Caco-2 (cell line): ENCODE measurements at regions not wholly inside any gene's neighbourhood (a gene's known extent, or its start where the extent isn't known, plus 50 kb on each side); places are given as distances from the start of the nearest gene placed in this dataset.

ENCODE experiments used
- BruUV-seq: library from RNA; stranded (reverse); fragments of 400-500 nt; replicated peaks from 2 replicates; lab custom pipeline; 2021; lab: Mats Ljungman, UMichigan
- CTCF ChIA-PET: fragments of 300-600 bp; sonication (Branson Sonifier 250); formaldehyde crosslinking; loops from one replicate; lab custom pipeline; 2022; ENCODE audit warnings: antibody characterized with exemption; lab: Charles Lee
- POLR2A ChIA-PET: fragments of 300-600 bp; sonication (Branson Sonifier 250); formaldehyde crosslinking; loops from one replicate; lab custom pipeline; 2022; ENCODE audit warnings: antibody characterized with exemption; lab: Charles Lee
- DNase-seq, 2 experiments: peaks; one replicate each; pipeline versions ENCODE4 v3.0.0 to v3.0.0-alpha.2; 2020 to 2022
- H3K27me3 ChIP-seq: replicated peaks from 2 replicates; pipeline ENCODE4 v1.6.0; 2011; ENCODE audit warnings: low read length; ENCODE audit not compliant: control insufficient read depth, insufficient read depth
- H3K36me3 ChIP-seq: 2 replicates; pipeline ENCODE4 v1.5.1; 2011; ENCODE audit warnings: low read length; ENCODE audit not compliant: control insufficient read depth, insufficient read depth
- H3K4me1 ChIP-seq: fragments of 250-450 bp; sonication (Bioruptor Pico); 2 replicates; pipeline ENCODE4 v1.5.1; 2020; ENCODE audit warnings: mild to moderate bottlenecking
- H3K4me3 ChIP-seq: 2 replicates; pipeline ENCODE4 v1.5.1; 2011; ENCODE audit warnings: low read depth, mild to moderate bottlenecking, control low read depth, low read length
- H3K9me3 ChIP-seq: fragments of 250-450 bp; sonication (Bioruptor Pico); 2 replicates; pipeline ENCODE4 v1.5.1; 2020; ENCODE audit warnings: mild to moderate bottlenecking, moderate library complexity
- H3K27ac Mint-ChIP-seq: one replicate; pipeline ENCODE4 v1.8.0; 2022; ENCODE audit warnings: mixed read lengths; ENCODE audit not compliant: unreplicated experiment
- H3K27me3 Mint-ChIP-seq: one replicate; pipeline ENCODE4 v1.8.0; 2022; ENCODE audit warnings: mixed read lengths; ENCODE audit not compliant: insufficient read depth, unreplicated experiment
- H3K36me3 Mint-ChIP-seq: one replicate; pipeline ENCODE4 v1.8.0; 2022; ENCODE audit warnings: mild to moderate bottlenecking, mixed read lengths; ENCODE audit not compliant: insufficient read depth, unreplicated experiment
- H3K4me1 Mint-ChIP-seq: one replicate; pipeline ENCODE4 v1.8.0; 2022; ENCODE audit warnings: low read depth, mixed read lengths; ENCODE audit not compliant: unreplicated experiment
- H3K4me3 Mint-ChIP-seq: one replicate; pipeline ENCODE4 v1.8.0; 2022; ENCODE audit warnings: mild to moderate bottlenecking, moderate library complexity, mixed read lengths; ENCODE audit not compliant: unreplicated experiment
- H3K9me3 Mint-ChIP-seq: one replicate; pipeline ENCODE4 v1.8.0; 2022; ENCODE audit warnings: mixed read lengths; ENCODE audit not compliant: unreplicated experiment
- intact Hi-C: fragments of 100-400 bp; cut with micrococcal nuclease; formaldehyde crosslinking; loops from one replicate; pipeline ENCODE4 v1.10.0; 2022; ENCODE audit not compliant: unreplicated experiment
- TF ChIP-seq, protein P1 (sequence below), 2 experiments: fragments of 200-600 bp in 1 of 2; IDR thresholded peaks; 1 replicate in 1 of 2; 2 replicates in 1 of 2; pipeline versions ENCODE4 v1.5.1 to v1.8.0; 2011 to 2022; ENCODE audit warnings: antibody characterized with exemption in 1 of 2, control low read depth in 1 of 2, inconsistent platforms in 1 of 2, low read depth in 1 of 2, low read length in 1 of 2, mild to moderate bottlenecking in 1 of 2, moderate library complexity in 1 of 2; ENCODE audit not compliant: insufficient read depth in 1 of 2, severe bottlenecking in 1 of 2, unreplicated experiment in 1 of 2

DNA sequence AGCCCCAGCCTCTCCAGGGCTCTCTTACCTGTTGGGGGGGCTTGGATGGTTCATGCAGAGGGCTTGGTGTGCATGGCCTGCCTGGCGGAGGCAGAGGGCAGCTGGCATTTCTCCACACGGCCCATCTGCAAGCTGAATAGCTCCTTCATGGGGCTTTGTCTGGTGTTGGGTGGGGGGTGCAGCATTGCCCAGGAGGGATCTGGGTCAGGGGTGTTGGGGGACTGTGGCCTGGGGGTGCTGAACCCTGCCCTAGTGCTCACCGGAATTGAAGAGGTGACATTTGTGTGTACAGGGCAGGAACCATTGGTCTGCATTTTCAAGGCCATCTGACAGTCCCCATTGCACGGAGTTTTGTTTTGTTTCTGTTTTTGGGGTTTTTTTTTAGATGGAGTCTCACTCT lies 58.8 kb upstream of the HAAO start:
- intact Hi-C loops: loop anchor here (10.0 kb wide), 1 partner anchor 284 kb away; no protein-coding TSS in a partner anchor
- Mint-ChIP-seq H3K9me3 (no peaks in the 10 kb centered on the region), H3K27me3 (no peaks in the 10 kb centered on the region), H3K27ac (no peak overlapping the region), H3K4me1 (peaks cover 7% of the 10 kb centered on the region), H3K36me3 (peaks cover 4% of the 10 kb centered on the region), H3K4me3 (no peak overlapping the region)
- BruUV-seq: no TSS peak
- TF ChIP-seq, protein P1, sequence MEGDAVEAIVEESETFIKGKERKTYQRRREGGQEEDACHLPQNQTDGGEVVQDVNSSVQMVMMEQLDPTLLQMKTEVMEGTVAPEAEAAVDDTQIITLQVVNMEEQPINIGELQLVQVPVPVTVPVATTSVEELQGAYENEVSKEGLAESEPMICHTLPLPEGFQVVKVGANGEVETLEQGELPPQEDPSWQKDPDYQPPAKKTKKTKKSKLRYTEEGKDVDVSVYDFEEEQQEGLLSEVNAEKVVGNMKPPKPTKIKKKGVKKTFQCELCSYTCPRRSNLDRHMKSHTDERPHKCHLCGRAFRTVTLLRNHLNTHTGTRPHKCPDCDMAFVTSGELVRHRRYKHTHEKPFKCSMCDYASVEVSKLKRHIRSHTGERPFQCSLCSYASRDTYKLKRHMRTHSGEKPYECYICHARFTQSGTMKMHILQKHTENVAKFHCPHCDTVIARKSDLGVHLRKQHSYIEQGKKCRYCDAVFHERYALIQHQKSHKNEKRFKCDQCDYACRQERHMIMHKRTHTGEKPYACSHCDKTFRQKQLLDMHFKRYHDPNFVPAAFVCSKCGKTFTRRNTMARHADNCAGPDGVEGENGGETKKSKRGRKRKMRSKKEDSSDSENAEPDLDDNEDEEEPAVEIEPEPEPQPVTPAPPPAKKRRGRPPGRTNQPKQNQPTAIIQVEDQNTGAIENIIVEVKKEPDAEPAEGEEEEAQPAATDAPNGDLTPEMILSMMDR (IDR thresholded peaks at IDR 0.05; ENCODE audit: insufficient read depth in 1 of 2, low read depth in 1 of 2, low read length in 1 of 2, severe bottlenecking in 1 of 2, unreplicated experiment in 1 of 2): no peak
- no peak for DNase-seq
- ChIA-PET CTCF (interaction anchor here (0.6 kb wide), 1 partner anchor 569 kb away, joined by 4 read pairs; no protein-coding TSS in a partner anchor), POLR2A (interaction anchor here (0.6 kb wide), 1 partner anchor 195 kb away, joined by 3 read pairs; no protein-coding TSS in a partner anchor)
- no peaks in the 10 kb centered on the region for H3K27me3 ChIP-seq
- peaks cover 5% of the 10 kb centered on the region; the same call in 1 of the 2 replicates for H3K4me1 ChIP-seq
- no peaks in the 10 kb centered on the region for H3K36me3 ChIP-seq
- H3K4me3 ChIP-seq: no peak overlapping the region
- H3K9me3 ChIP-seq: no peaks in the 10 kb centered on the region

DNA sequence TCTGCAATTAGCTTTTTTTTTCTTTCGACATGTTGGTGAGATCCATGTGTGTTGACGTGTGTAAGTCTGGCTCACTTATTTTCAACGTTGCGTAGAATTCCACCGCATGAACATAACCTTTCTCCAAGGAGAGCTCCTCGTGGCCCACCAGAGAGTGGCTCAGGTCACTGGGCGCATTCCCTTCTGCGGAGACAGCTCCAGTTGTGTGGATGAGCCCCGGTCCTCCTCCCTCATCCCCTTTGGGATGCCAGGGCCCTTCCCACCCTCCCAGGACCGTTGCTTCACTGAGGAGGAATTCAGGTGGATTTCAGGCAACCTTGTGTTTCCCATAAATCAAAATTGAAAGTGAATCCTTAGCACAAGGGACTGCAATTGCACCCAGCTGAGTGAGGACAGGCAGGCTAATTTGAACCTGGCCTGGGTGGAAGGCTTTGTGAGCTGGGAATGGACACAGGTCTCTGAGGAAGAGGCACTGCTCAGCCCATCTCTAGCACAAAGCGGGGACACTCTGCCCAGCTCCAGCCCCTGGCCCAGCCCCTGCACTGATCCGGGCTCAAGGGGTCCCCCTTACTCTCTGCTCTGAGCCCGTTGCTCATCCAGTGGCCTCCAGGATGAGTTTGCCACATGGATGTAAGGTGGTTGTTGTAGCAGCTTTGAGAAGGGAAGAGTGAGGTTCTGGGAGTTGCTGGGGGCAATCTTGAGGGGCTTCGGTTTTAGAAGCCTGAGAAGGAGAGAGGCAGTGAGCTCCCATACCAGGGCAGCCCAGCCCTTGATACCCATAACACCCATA lies 57.8 kb upstream of the HAAO start:
- Mint-ChIP-seq H3K9me3 (no peaks in the 10 kb centered on the region), H3K27me3 (no peaks in the 10 kb centered on the region), H3K27ac (no peak overlapping the region), H3K36me3 (peaks cover 4% of the 10 kb centered on the region), H3K4me1 (peaks cover 7% of the 10 kb centered on the region), H3K4me3 (no peak overlapping the region)
- peak in 1 of 2 experiments; percentile 19 for DNase-seq
- intact Hi-C loops: loop anchor here (10.0 kb wide), 1 partner anchor 285 kb away; no protein-coding TSS in a partner anchor
- Histone ChIP-seq H3K27me3 (no peaks in the 10 kb centered on the region), H3K4me1 (peaks cover 5% of the 10 kb centered on the region; the same call in 1 of the 2 replicates), H3K9me3 (no peaks in the 10 kb centered on the region), H3K4me3 (no peak overlapping the region), H3K36me3 (no peaks in the 10 kb centered on the region)
- ChIA-PET CTCF (interaction anchor here (0.6 kb wide), 1 partner anchor 11 kb away, joined by 3 read pairs; no protein-coding TSS in a partner anchor), POLR2A (no interaction called here)
- TF ChIP-seq, protein P1 (IDR thresholded peaks at IDR 0.05; ENCODE audit: insufficient read depth in 1 of 2, low read depth in 1 of 2, low read length in 1 of 2, severe bottlenecking in 1 of 2, unreplicated experiment in 1 of 2): no peak
- BruUV-seq: no TSS peak

DNA sequence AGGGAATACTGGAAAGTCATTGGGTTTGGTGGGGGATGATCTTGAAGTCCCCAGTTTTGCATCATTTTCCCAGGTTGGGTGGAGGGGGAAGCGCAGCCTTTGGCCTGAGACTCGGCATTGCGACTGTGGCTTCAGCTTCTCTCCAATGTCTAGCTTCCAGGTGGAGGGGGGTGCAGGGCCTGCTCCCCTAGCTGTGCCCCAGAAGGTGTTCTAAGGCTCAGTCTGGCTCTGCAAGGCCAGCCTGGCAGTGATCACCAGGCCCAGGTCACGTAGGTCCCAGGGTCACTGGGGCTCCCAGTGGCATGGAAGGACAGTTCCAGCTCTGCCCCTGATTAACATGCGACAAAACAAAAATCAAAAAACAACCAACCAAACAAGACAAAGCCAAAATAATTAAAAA lies 56.9 kb upstream of the HAAO start:
- H3K9me3 ChIP-seq: no peaks in the 10 kb centered on the region
- TF ChIP-seq, protein P1 (IDR thresholded peaks at IDR 0.05; ENCODE audit: insufficient read depth in 1 of 2, low read depth in 1 of 2, low read length in 1 of 2, severe bottlenecking in 1 of 2, unreplicated experiment in 1 of 2): no peak
- no TSS peak for BruUV-seq
- H3K36me3 ChIP-seq: no peaks in the 10 kb centered on the region
- H3K4me3 ChIP-seq: no peak overlapping the region
- Mint-ChIP-seq H3K4me1 (peaks cover under 1% of the 10 kb centered on the region), H3K9me3 (no peaks in the 10 kb centered on the region), H3K27me3 (no peaks in the 10 kb centered on the region), H3K27ac (no peak overlapping the region), H3K4me3 (no peak overlapping the region), H3K36me3 (no peaks in the 10 kb centered on the region)
- ChIA-PET CTCF (interaction anchor here (0.6 kb wide), 1 partner anchor 10 kb away, joined by 3 read pairs; no protein-coding TSS in a partner anchor), POLR2A (no interaction called here)
- H3K27me3 ChIP-seq: no peaks in the 10 kb centered on the region
- intact Hi-C loops: no loop called here
- DNase-seq: no peak
- H3K4me1 ChIP-seq: peaks cover 1% of the 10 kb centered on the region; the same call in 1 of the 2 replicates
